K562 (cell line): ENCODE measurements at regions not wholly inside any gene's neighbourhood (a gene's known extent, or its start where the extent isn't known, plus 50 kb on each side); places are given as distances from the start of the nearest gene placed in this dataset.
"Not testable (repeated sequence)": the region's sequence is repeated elsewhere in the genome, so short reads cannot be mapped to it uniquely, and the experiment has no call there.

ENCODE experiments used
- ATAC-seq: fragments of 200-7000 bp; cut with Tn5 transposase; 3 replicates; pipeline ENCODE4 v1.9.1; 2020; ENCODE audit warnings: moderate library complexity
- BruUV-seq: library from RNA; stranded (reverse); fragments of 400-500 nt; replicated peaks from 2 replicates; lab custom pipeline; 2021; lab: Mats Ljungman, UMichigan
- CTCF ChIA-PET: fragments of 300-600 bp; formaldehyde crosslinking; extraction: SDS; loops from one replicate; lab custom pipeline; 2021; ENCODE audit warnings: low intra/inter-chr PET ratio; lab: Yijun Ruan, JAX
- POLR2A ChIA-PET: fragments of 300-600, 350-650 bp; sonication (Branson Sonifier 250); formaldehyde crosslinking; extraction: SDS; loops from one replicate; lab custom pipeline; 2021; ENCODE audit warnings: antibody characterized with exemption, inconsistent platforms; lab: Yijun Ruan, JAX
- DNase-seq, 4 experiments: peaks; one replicate each; pipeline versions ENCODE4 v3.0.0 to v3.0.0-alpha.2; 2011 to 2018; ENCODE audit warnings: low spot score in 3 of 4, mixed read lengths in 3 of 4; ENCODE audit errors: extremely low read depth in 1 of 4
- FAIRE-seq: peaks from 2 replicates; lab custom pipeline; 2011; peaks lifted over from hg19 to GRCh38; lab: Jason Lieb, UNC
- H2AFZ ChIP-seq: 2 replicates; pipeline ENCODE4 v1.6.0; 2011; ENCODE audit warnings: low read depth, low read length, control low read depth, inconsistent platforms
- H3K27ac ChIP-seq: fragments of 200-600 bp; 3 replicates; pipeline ENCODE4 v1.8.0; 2011; ENCODE audit warnings: low read depth, mild to moderate bottlenecking, control low read depth, inconsistent platforms, low read length, moderate library complexity, mixed read lengths; ENCODE audit errors: extremely low read depth
- H3K27me3 ChIP-seq, 2 experiments: fragments of 300-600 bp in 1 of 2; 2 replicates in 1 of 2; 3 replicates in 1 of 2; pipeline versions ENCODE4 v1.6.0 to v1.8.0; 2011; ENCODE audit warnings: inconsistent platforms in 2 of 2, low read length in 2 of 2, mild to moderate bottlenecking in 1 of 2, mixed read lengths in 1 of 2, moderate library complexity in 1 of 2; ENCODE audit not compliant: control insufficient read depth in 2 of 2, insufficient read depth in 2 of 2
- H3K36me3 ChIP-seq: fragments of 300-600 bp; 3 replicates; pipeline ENCODE4 v1.8.0; 2011; ENCODE audit warnings: mild to moderate bottlenecking, low read length, inconsistent platforms; ENCODE audit not compliant: control insufficient read depth, insufficient read depth
- H3K4me1 ChIP-seq, 2 experiments: fragments of 200-600 bp in 1 of 2; replicated peaks in 1 of 2; 2 replicates in 1 of 2; 3 replicates in 1 of 2; pipeline versions ENCODE4 v1.5.1 to v1.8.0; 2011; ENCODE audit warnings: inconsistent platforms in 2 of 2, low read length in 2 of 2, mild to moderate bottlenecking in 1 of 2, mixed read lengths in 1 of 2, moderate library complexity in 1 of 2; ENCODE audit not compliant: control insufficient read depth in 2 of 2, insufficient read depth in 2 of 2
- H3K4me2 ChIP-seq: 2 replicates; pipeline ENCODE4 v1.6.1; 2011; ENCODE audit warnings: low read length, control low read depth, inconsistent platforms, mixed read lengths; ENCODE audit not compliant: insufficient read depth
- H3K4me3 ChIP-seq: fragments of 200-600 bp; sonication (generic), shearing (Covaris generic); 2 replicates; pipeline ENCODE4 v1.5.1; 2016; ENCODE audit warnings: control low read depth, inconsistent platforms
- H3K79me2 ChIP-seq: fragments of 200-600 bp; 3 replicates; pipeline ENCODE4 v1.8.0; 2011; ENCODE audit warnings: low read length, inconsistent platforms; ENCODE audit not compliant: control insufficient read depth, insufficient read depth
- H3K9ac ChIP-seq, 2 experiments: 2 replicates each; pipeline versions ENCODE4 v1.6.0 to v1.6.1; 2011; ENCODE audit warnings: low read depth in 2 of 2, low read length in 2 of 2, control low read depth in 1 of 2, inconsistent platforms in 1 of 2, mild to moderate bottlenecking in 1 of 2, mixed read lengths in 1 of 2; ENCODE audit not compliant: insufficient read depth in 1 of 2
- H3K9me1 ChIP-seq: one replicate; pipeline ENCODE4 v1.6.0; 2011; ENCODE audit warnings: inconsistent platforms, mild to moderate bottlenecking, low read length, moderate library complexity; ENCODE audit not compliant: control insufficient read depth, insufficient read depth
- H3K9me3 ChIP-seq: replicated peaks from 2 replicates; pipeline ENCODE4 v1.5.1; 2011; ENCODE audit warnings: low read depth, low read length, inconsistent platforms; ENCODE audit not compliant: control insufficient read depth, insufficient read depth
- H4K20me1 ChIP-seq: replicated peaks from 2 replicates; pipeline ENCODE4 v1.6.1; 2011; ENCODE audit warnings: low read length, inconsistent platforms, mixed read lengths; ENCODE audit not compliant: control insufficient read depth, insufficient read depth
- ATF1 ChIP-seq, 2 experiments: fragments of 450-650 bp in 1 of 2; IDR thresholded peaks; 2 replicates each; pipeline ENCODE4 v1.6.1; 2016; ENCODE audit warnings: missing compliant biosample characterization in 1 of 2, missing genetic modification characterization in 1 of 2
- BACH1 ChIP-seq: fragments of 200-800 bp; sonication (Bioruptor generic); IDR thresholded peaks from 2 replicates; pipeline ENCODE4 v1.6.1; 2016; ENCODE audit warnings: missing genetic modification characterization, missing compliant biosample characterization
- DDX20 ChIP-seq: fragments of 450-650 bp; IDR thresholded peaks from 2 replicates; pipeline ENCODE4 v1.6.1; 2016; ENCODE audit warnings: missing genetic modification characterization, low read depth, mild to moderate bottlenecking, missing compliant biosample characterization, moderate library complexity
- IRF9 ChIP-seq: fragments of 450-650 bp; IDR thresholded peaks from 2 replicates; pipeline ENCODE4 v1.6.1; 2016; ENCODE audit warnings: missing biosample characterization, missing genetic modification characterization
- KLF16 ChIP-seq: IDR thresholded peaks from 2 replicates; pipeline ENCODE4 v1.6.1; 2016; ENCODE audit warnings: antibody characterized with exemption
- KLF6 ChIP-seq: fragments of 250-450 bp; sonication (Bioruptor Pico); IDR thresholded peaks from 2 replicates; pipeline ENCODE4 v1.4.0; 2020; ENCODE audit warnings: mild to moderate bottlenecking, moderate library complexity, borderline replicate concordance
- MAFG ChIP-seq: fragments of 450-650 bp; conservative IDR thresholded peaks from 2 replicates; pipeline ENCODE4 v1.6.1; 2016; ENCODE audit warnings: missing genetic modification characterization, missing compliant biosample characterization
- NCOA4 ChIP-seq: fragments of 450-650 bp; IDR thresholded peaks from 2 replicates; pipeline ENCODE4 v1.6.1; 2018; ENCODE audit warnings: mild to moderate bottlenecking; ENCODE audit not compliant: partially characterized antibody
- NR2F6 ChIP-seq: fragments of 450-650 bp; formaldehyde crosslinking; IDR thresholded peaks from 2 replicates; pipeline ENCODE4 v1.4.0; 2020; ENCODE audit warnings: mild to moderate bottlenecking
- TEAD1 ChIP-seq, 2 experiments: fragments of 450-650 bp in 1 of 2; sonication (generic) in 1 of 2; formaldehyde crosslinking; IDR thresholded peaks; 2 replicates each; pipeline versions ENCODE4 v1.4.0 to v1.8.0; 2020 to 2022; ENCODE audit warnings: mild to moderate bottlenecking in 2 of 2, missing genetic modification reagents in 1 of 2
- USF1 ChIP-seq: sonication (generic); formaldehyde crosslinking; IDR thresholded peaks from 2 replicates; pipeline ENCODE4 v1.9.0; 2022; ENCODE audit warnings: mild to moderate bottlenecking, missing genetic modification reagents
- ZFP1 ChIP-seq: fragments of 450-650 bp; formaldehyde crosslinking; IDR thresholded peaks from 2 replicates; pipeline ENCODE4 v1.4.0; 2020; ENCODE audit warnings: mild to moderate bottlenecking, mixed read lengths
- ZNF121 ChIP-seq: sonication (generic); formaldehyde crosslinking; conservative IDR thresholded peaks from 2 replicates; pipeline ENCODE4 v1.8.0; 2022; ENCODE audit warnings: missing genetic modification reagents
- ZNF592 ChIP-seq: fragments of 450-650 bp; IDR thresholded peaks from 2 replicates; pipeline ENCODE4 v1.6.1; 2017; ENCODE audit warnings: antibody characterized with exemption, mild to moderate bottlenecking
- whole genome bisulfite sequencing: fragments of 100-300 bp; shearing (Covaris generic); methylation state at CpG from one replicate; pipeline ENCODE4 v1.1.6; 2016; ENCODE audit warnings: low coverage, mixed read lengths; ENCODE audit not compliant: insufficient coverage; ENCODE audit errors: missing lambda C conversion rate; 5-methylcytosine and 5-hydroxymethylcytosine counted together
- in situ Hi-C: fragments of 300-500 bp; cut with MboI; formaldehyde crosslinking; loops from 4 replicates; pipeline ENCODE4 v1.15.0; 2018; ENCODE audit warnings: inconsistent platforms, mixed read lengths
- intact Hi-C: fragments of 100-400 bp; cut with micrococcal nuclease; formaldehyde crosslinking; loops from 2 replicates; pipeline ENCODE4 v1.14.2; 2022

GRCh38 chr15:87669846-87670245 lies 586.7 kb downstream of the NTRK3 start (continued):
- TF ChIP-seq NCOA4: no peak
- no peak for TF ChIP-seq ZFP1 (CRISPR knock-in tag)
- TF ChIP-seq ZNF121 (CRISPR knock-in tag): no peak
- no peak for TF ChIP-seq USF1
- TF ChIP-seq ATF1 (CRISPR knock-in tag; IDR thresholded peaks at IDR 0.05): no peak
- no peak for TF ChIP-seq ATF1 (tag; IDR thresholded peaks at IDR 0.05)
- TF ChIP-seq NR2F6 (CRISPR knock-in tag): no peak

- ATAC-seq, FAIRE-seq, H3K4me3 ChIP-seq, H3K9me1 ChIP-seq, H2AFZ ChIP-seq, intact Hi-C loops, H4K20me1 ChIP-seq, H3K27me3 ChIP-seq, in situ Hi-C loops, H3K4me2 ChIP-seq, BruUV-seq, H3K9me3 ChIP-seq, H3K36me3 ChIP-seq, CTCF ChIA-PET: not testable (repeated sequence)
- Histone ChIP-seq H3K9ac (peak overlapping the region in 1 of 2 experiments; percentile 38; a peak in 1 of 4 replicates), H3K4me1 (peaks cover 4 to 39% of the 10 kb centered on the region in 2 experiments; a peak in 4 of 5 replicates), H3K79me2 (peaks cover 47% of the 10 kb centered on the region), H3K27ac (peak overlapping the region; percentile 71)
- POLR2A ChIA-PET: interaction anchor here (0.6 kb wide), 1 partner anchor 27 kb away, joined by 3 read pairs; no protein-coding TSS in a partner anchor
- 31% methylated on average over 8 of the region's 8 CpGs for WGBS
- peak in 1 of 4 experiments; percentile 75 for DNase-seq
- TF ChIP-seq BACH1: peak; percentile 39; the same call in 1 of the 2 replicates
- TF ChIP-seq TEAD1 (CRISPR knock-in tag; IDR thresholded peaks at IDR 0.05): peak in 1 of 2 experiments; percentile 38; a peak in 1 of 4 replicates
- TF ChIP-seq MAFG (tag): peak; percentile 52; the same call in 1 of the 2 replicates
- peak; percentile 97 for TF ChIP-seq ZNF592
- TF ChIP-seq KLF6: peak; percentile 80; the same call in 1 of the 2 replicates
- peak; percentile 80 for TF ChIP-seq DDX20 (tag)
- TF ChIP-seq KLF16: 0 out of 2 replicates have a peak, but pooled peaks have one; percentile 15
- TF ChIP-seq IRF9 (tag): peak; percentile 44; the same call in 1 of the 2 replicates
Observed at GRCh38 chr15:87668768-87669564, 587.6 kb downstream of the NTRK3 start.
